ENCODE measurements at regions not wholly inside any gene's neighbourhood (a gene's known extent, or its start where the extent isn't known, plus 50 kb on each side); places are given as distances from the start of the nearest gene placed in this dataset.

DNA sequence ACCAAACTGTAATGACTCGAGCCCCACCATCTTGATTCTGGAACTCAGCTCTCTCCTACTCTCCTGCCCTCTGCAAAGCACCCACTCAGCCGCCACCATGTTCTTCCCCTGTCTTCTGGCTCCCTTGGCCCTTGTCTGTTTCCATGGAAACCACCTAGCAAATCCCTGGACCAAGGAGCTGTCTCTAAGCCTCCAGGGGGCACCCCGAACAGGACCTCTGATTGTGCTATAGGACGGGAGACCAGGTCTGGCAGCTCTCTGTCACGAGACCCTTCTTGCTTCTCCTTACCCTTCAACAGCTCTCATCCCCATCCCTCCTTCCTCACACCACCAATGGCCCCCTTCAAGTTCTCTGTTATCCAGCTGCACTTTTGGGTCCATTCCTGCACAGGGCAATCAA is 277.7 kb upstream of the ZNF507 start:
- TF ChIP-seq, protein P1, sequence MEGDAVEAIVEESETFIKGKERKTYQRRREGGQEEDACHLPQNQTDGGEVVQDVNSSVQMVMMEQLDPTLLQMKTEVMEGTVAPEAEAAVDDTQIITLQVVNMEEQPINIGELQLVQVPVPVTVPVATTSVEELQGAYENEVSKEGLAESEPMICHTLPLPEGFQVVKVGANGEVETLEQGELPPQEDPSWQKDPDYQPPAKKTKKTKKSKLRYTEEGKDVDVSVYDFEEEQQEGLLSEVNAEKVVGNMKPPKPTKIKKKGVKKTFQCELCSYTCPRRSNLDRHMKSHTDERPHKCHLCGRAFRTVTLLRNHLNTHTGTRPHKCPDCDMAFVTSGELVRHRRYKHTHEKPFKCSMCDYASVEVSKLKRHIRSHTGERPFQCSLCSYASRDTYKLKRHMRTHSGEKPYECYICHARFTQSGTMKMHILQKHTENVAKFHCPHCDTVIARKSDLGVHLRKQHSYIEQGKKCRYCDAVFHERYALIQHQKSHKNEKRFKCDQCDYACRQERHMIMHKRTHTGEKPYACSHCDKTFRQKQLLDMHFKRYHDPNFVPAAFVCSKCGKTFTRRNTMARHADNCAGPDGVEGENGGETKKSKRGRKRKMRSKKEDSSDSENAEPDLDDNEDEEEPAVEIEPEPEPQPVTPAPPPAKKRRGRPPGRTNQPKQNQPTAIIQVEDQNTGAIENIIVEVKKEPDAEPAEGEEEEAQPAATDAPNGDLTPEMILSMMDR (conservative IDR thresholded peaks at IDR 0.05; ENCODE audit: low read length) = no peak
- no peak for TF ChIP-seq EZH2phosphoT487 (IDR thresholded peaks at IDR 0.05; ENCODE audit: borderline replicate concordance, low read depth, low read length)
